Caco-2 (cell line): ENCODE measurements at regions not wholly inside any gene's neighbourhood (a gene's known extent, or its start where the extent isn't known, plus 50 kb on each side); places are given as distances from the start of the nearest gene placed in this dataset.

Experiments used
- BruUV-seq: library from RNA; stranded (reverse); fragments of 400-500 nt; replicated peaks from 2 replicates; lab custom pipeline; 2021; lab: Mats Ljungman, UMichigan
- CTCF ChIA-PET: fragments of 300-600 bp; sonication (Branson Sonifier 250); formaldehyde crosslinking; loops from one replicate; lab custom pipeline; 2022; ENCODE audit warnings: antibody characterized with exemption; lab: Charles Lee
- POLR2A ChIA-PET: fragments of 300-600 bp; sonication (Branson Sonifier 250); formaldehyde crosslinking; loops from one replicate; lab custom pipeline; 2022; ENCODE audit warnings: antibody characterized with exemption; lab: Charles Lee
- DNase-seq, 2 experiments: peaks; one replicate each; pipeline versions ENCODE4 v3.0.0 to v3.0.0-alpha.2; 2020 to 2022
- H3K27me3 ChIP-seq: replicated peaks from 2 replicates; pipeline ENCODE4 v1.6.0; 2011; ENCODE audit warnings: low read length; ENCODE audit not compliant: control insufficient read depth, insufficient read depth
- H3K36me3 ChIP-seq: 2 replicates; pipeline ENCODE4 v1.5.1; 2011; ENCODE audit warnings: low read length; ENCODE audit not compliant: control insufficient read depth, insufficient read depth
- H3K4me1 ChIP-seq: fragments of 250-450 bp; sonication (Bioruptor Pico); 2 replicates; pipeline ENCODE4 v1.5.1; 2020; ENCODE audit warnings: mild to moderate bottlenecking
- H3K4me3 ChIP-seq: 2 replicates; pipeline ENCODE4 v1.5.1; 2011; ENCODE audit warnings: low read depth, mild to moderate bottlenecking, control low read depth, low read length
- H3K9me3 ChIP-seq: fragments of 250-450 bp; sonication (Bioruptor Pico); 2 replicates; pipeline ENCODE4 v1.5.1; 2020; ENCODE audit warnings: mild to moderate bottlenecking, moderate library complexity
- H3K27ac Mint-ChIP-seq: one replicate; pipeline ENCODE4 v1.8.0; 2022; ENCODE audit warnings: mixed read lengths; ENCODE audit not compliant: unreplicated experiment
- H3K27me3 Mint-ChIP-seq: one replicate; pipeline ENCODE4 v1.8.0; 2022; ENCODE audit warnings: mixed read lengths; ENCODE audit not compliant: insufficient read depth, unreplicated experiment
- H3K36me3 Mint-ChIP-seq: one replicate; pipeline ENCODE4 v1.8.0; 2022; ENCODE audit warnings: mild to moderate bottlenecking, mixed read lengths; ENCODE audit not compliant: insufficient read depth, unreplicated experiment
- H3K4me1 Mint-ChIP-seq: one replicate; pipeline ENCODE4 v1.8.0; 2022; ENCODE audit warnings: low read depth, mixed read lengths; ENCODE audit not compliant: unreplicated experiment
- H3K4me3 Mint-ChIP-seq: one replicate; pipeline ENCODE4 v1.8.0; 2022; ENCODE audit warnings: mild to moderate bottlenecking, moderate library complexity, mixed read lengths; ENCODE audit not compliant: unreplicated experiment
- H3K9me3 Mint-ChIP-seq: one replicate; pipeline ENCODE4 v1.8.0; 2022; ENCODE audit warnings: mixed read lengths; ENCODE audit not compliant: unreplicated experiment
- CTCF ChIP-seq, 2 experiments: fragments of 200-600 bp in 1 of 2; IDR thresholded peaks; 1 replicate in 1 of 2; 2 replicates in 1 of 2; pipeline versions ENCODE4 v1.5.1 to v1.8.0; 2011 to 2022; ENCODE audit warnings: antibody characterized with exemption in 1 of 2, control low read depth in 1 of 2, inconsistent platforms in 1 of 2, low read depth in 1 of 2, low read length in 1 of 2, mild to moderate bottlenecking in 1 of 2, moderate library complexity in 1 of 2; ENCODE audit not compliant: insufficient read depth in 1 of 2, severe bottlenecking in 1 of 2, unreplicated experiment in 1 of 2
- intact Hi-C: fragments of 100-400 bp; cut with micrococcal nuclease; formaldehyde crosslinking; loops from one replicate; pipeline ENCODE4 v1.10.0; 2022; ENCODE audit not compliant: unreplicated experiment

- Histone ChIP-seq H3K4me3 (no peak overlapping the region), H3K36me3 (no peaks in the 10 kb centered on the region), H3K27me3 (no peaks in the 10 kb centered on the region), H3K4me1 (no peaks in the 10 kb centered on the region), H3K9me3 (no peaks in the 10 kb centered on the region)
- Mint-ChIP-seq H3K27me3 (no peaks in the 10 kb centered on the region), H3K4me3 (no peak overlapping the region), H3K9me3 (no peaks in the 10 kb centered on the region), H3K36me3 (no peaks in the 10 kb centered on the region), H3K4me1 (no peaks in the 10 kb centered on the region), H3K27ac (no peak overlapping the region)
- POLR2A ChIA-PET: no interaction called here
- DNase-seq: no peak
- CTCF ChIA-PET: no interaction called here
- intact Hi-C loops: no loop called here
- no TSS peak for BruUV-seq
- TF ChIP-seq CTCF (IDR thresholded peaks at IDR 0.05; ENCODE audit: insufficient read depth in 1 of 2, low read depth in 1 of 2, low read length in 1 of 2, severe bottlenecking in 1 of 2, unreplicated experiment in 1 of 2): no peak
Observed at GRCh38 chr21:35329940-35330660, 281.0 kb upstream of the RUNX1 start.

GRCh38 chr21:35328856-35329455 lies 279.9 kb upstream of the RUNX1 start:
- no peaks in the 10 kb centered on the region for H3K27me3 ChIP-seq
- CTCF ChIA-PET: no interaction called here
- POLR2A ChIA-PET: no interaction called here
- no peaks in the 10 kb centered on the region for H3K36me3 ChIP-seq
- no peaks in the 10 kb centered on the region for H3K36me3 Mint-ChIP-seq
- H3K9me3 ChIP-seq: no peaks in the 10 kb centered on the region
- no peaks in the 10 kb centered on the region for H3K4me1 ChIP-seq
- intact Hi-C loops: no loop called here
- TF ChIP-seq CTCF (IDR thresholded peaks at IDR 0.05; ENCODE audit: insufficient read depth in 1 of 2, low read depth in 1 of 2, low read length in 1 of 2, severe bottlenecking in 1 of 2, unreplicated experiment in 1 of 2): no peak
- H3K27ac Mint-ChIP-seq: peak overlapping the region; percentile 14
- no TSS peak for BruUV-seq
- no peaks in the 10 kb centered on the region for H3K4me1 Mint-ChIP-seq
- H3K4me3 ChIP-seq: no peak overlapping the region
- DNase-seq: no peak
- no peaks in the 10 kb centered on the region for H3K27me3 Mint-ChIP-seq
- no peak overlapping the region for H3K4me3 Mint-ChIP-seq
- no peaks in the 10 kb centered on the region for H3K9me3 Mint-ChIP-seq

GRCh38 chr21:35326677-35327076 lies 277.6 kb upstream of the RUNX1 start:
- H3K4me1 Mint-ChIP-seq: no peaks in the 10 kb centered on the region
- Histone ChIP-seq H3K4me3 (no peak overlapping the region), H3K9me3 (no peaks in the 10 kb centered on the region), H3K27me3 (no peaks in the 10 kb centered on the region), H3K36me3 (no peaks in the 10 kb centered on the region), H3K4me1 (no peaks in the 10 kb centered on the region)
- no TSS peak for BruUV-seq
- no peak for TF ChIP-seq CTCF (IDR thresholded peaks at IDR 0.05; ENCODE audit: insufficient read depth in 1 of 2, low read depth in 1 of 2, low read length in 1 of 2, severe bottlenecking in 1 of 2, unreplicated experiment in 1 of 2)
- ChIA-PET CTCF (no interaction called here), POLR2A (no interaction called here)
- no peaks in the 10 kb centered on the region for H3K27me3 Mint-ChIP-seq
- H3K27ac Mint-ChIP-seq: no peak overlapping the region
- no peaks in the 10 kb centered on the region for H3K9me3 Mint-ChIP-seq
- H3K4me3 Mint-ChIP-seq: no peak overlapping the region
- no peaks in the 10 kb centered on the region for H3K36me3 Mint-ChIP-seq
- intact Hi-C loops: no loop called here
- DNase-seq: no peak
